K562 (cell line): ENCODE measurements at regions not wholly inside any gene's neighbourhood (a gene's known extent, or its start where the extent isn't known, plus 50 kb on each side); places are given as distances from the start of the nearest gene placed in this dataset.

Experiments used
- ATAC-seq: fragments of 200-7000 bp; cut with Tn5 transposase; 3 replicates; pipeline ENCODE4 v1.9.1; 2020; ENCODE audit warnings: moderate library complexity
- BruUV-seq: library from RNA; stranded (reverse); fragments of 400-500 nt; replicated peaks from 2 replicates; lab custom pipeline; 2021; lab: Mats Ljungman, UMichigan
- CTCF ChIA-PET: fragments of 300-600 bp; formaldehyde crosslinking; extraction: SDS; loops from one replicate; lab custom pipeline; 2021; ENCODE audit warnings: low intra/inter-chr PET ratio; lab: Yijun Ruan, JAX
- POLR2A ChIA-PET: fragments of 300-600, 350-650 bp; sonication (Branson Sonifier 250); formaldehyde crosslinking; extraction: SDS; loops from one replicate; lab custom pipeline; 2021; ENCODE audit warnings: antibody characterized with exemption, inconsistent platforms; lab: Yijun Ruan, JAX
- DNase-seq, 4 experiments: peaks; one replicate each; pipeline versions ENCODE4 v3.0.0 to v3.0.0-alpha.2; 2011 to 2018; ENCODE audit warnings: low spot score in 3 of 4, mixed read lengths in 3 of 4; ENCODE audit errors: extremely low read depth in 1 of 4
- FAIRE-seq: peaks from 2 replicates; lab custom pipeline; 2011; peaks lifted over from hg19 to GRCh38; lab: Jason Lieb, UNC
- H2AFZ ChIP-seq: 2 replicates; pipeline ENCODE4 v1.6.0; 2011; ENCODE audit warnings: low read depth, low read length, control low read depth, inconsistent platforms
- H3K27ac ChIP-seq: fragments of 200-600 bp; 3 replicates; pipeline ENCODE4 v1.8.0; 2011; ENCODE audit warnings: low read depth, mild to moderate bottlenecking, control low read depth, inconsistent platforms, low read length, moderate library complexity, mixed read lengths; ENCODE audit errors: extremely low read depth
- H3K27me3 ChIP-seq, 2 experiments: fragments of 300-600 bp in 1 of 2; 2 replicates in 1 of 2; 3 replicates in 1 of 2; pipeline versions ENCODE4 v1.6.0 to v1.8.0; 2011; ENCODE audit warnings: inconsistent platforms in 2 of 2, low read length in 2 of 2, mild to moderate bottlenecking in 1 of 2, mixed read lengths in 1 of 2, moderate library complexity in 1 of 2; ENCODE audit not compliant: control insufficient read depth in 2 of 2, insufficient read depth in 2 of 2
- H3K36me3 ChIP-seq: fragments of 300-600 bp; 3 replicates; pipeline ENCODE4 v1.8.0; 2011; ENCODE audit warnings: mild to moderate bottlenecking, low read length, inconsistent platforms; ENCODE audit not compliant: control insufficient read depth, insufficient read depth
- H3K4me1 ChIP-seq, 2 experiments: fragments of 200-600 bp in 1 of 2; replicated peaks in 1 of 2; 2 replicates in 1 of 2; 3 replicates in 1 of 2; pipeline versions ENCODE4 v1.5.1 to v1.8.0; 2011; ENCODE audit warnings: inconsistent platforms in 2 of 2, low read length in 2 of 2, mild to moderate bottlenecking in 1 of 2, mixed read lengths in 1 of 2, moderate library complexity in 1 of 2; ENCODE audit not compliant: control insufficient read depth in 2 of 2, insufficient read depth in 2 of 2
- H3K4me2 ChIP-seq: 2 replicates; pipeline ENCODE4 v1.6.1; 2011; ENCODE audit warnings: low read length, control low read depth, inconsistent platforms, mixed read lengths; ENCODE audit not compliant: insufficient read depth
- H3K4me3 ChIP-seq: fragments of 200-600 bp; sonication (generic), shearing (Covaris generic); 2 replicates; pipeline ENCODE4 v1.5.1; 2016; ENCODE audit warnings: control low read depth, inconsistent platforms
- H3K79me2 ChIP-seq: fragments of 200-600 bp; 3 replicates; pipeline ENCODE4 v1.8.0; 2011; ENCODE audit warnings: low read length, inconsistent platforms; ENCODE audit not compliant: control insufficient read depth, insufficient read depth
- H3K9ac ChIP-seq, 2 experiments: 2 replicates each; pipeline versions ENCODE4 v1.6.0 to v1.6.1; 2011; ENCODE audit warnings: low read depth in 2 of 2, low read length in 2 of 2, control low read depth in 1 of 2, inconsistent platforms in 1 of 2, mild to moderate bottlenecking in 1 of 2, mixed read lengths in 1 of 2; ENCODE audit not compliant: insufficient read depth in 1 of 2
- H3K9me1 ChIP-seq: one replicate; pipeline ENCODE4 v1.6.0; 2011; ENCODE audit warnings: inconsistent platforms, mild to moderate bottlenecking, low read length, moderate library complexity; ENCODE audit not compliant: control insufficient read depth, insufficient read depth
- H3K9me3 ChIP-seq: replicated peaks from 2 replicates; pipeline ENCODE4 v1.5.1; 2011; ENCODE audit warnings: low read depth, low read length, inconsistent platforms; ENCODE audit not compliant: control insufficient read depth, insufficient read depth
- H4K20me1 ChIP-seq: replicated peaks from 2 replicates; pipeline ENCODE4 v1.6.1; 2011; ENCODE audit warnings: low read length, inconsistent platforms, mixed read lengths; ENCODE audit not compliant: control insufficient read depth, insufficient read depth
- CHAMP1 ChIP-seq: fragments of 450-650 bp; IDR thresholded peaks from 2 replicates; pipeline ENCODE4 v1.6.1; 2016; ENCODE audit warnings: mild to moderate bottlenecking
- ESRRB ChIP-seq: fragments of 250-450 bp; sonication (Bioruptor Pico); IDR thresholded peaks from 2 replicates; pipeline ENCODE4 v1.5.0; 2020; ENCODE audit warnings: mild to moderate bottlenecking, moderate library complexity, borderline replicate concordance
- HINFP ChIP-seq: fragments of 450-650 bp; conservative IDR thresholded peaks from 2 replicates; pipeline ENCODE4 v1.6.1; 2016; ENCODE audit warnings: missing genetic modification characterization, low read depth, mild to moderate bottlenecking, control low read depth, missing compliant biosample characterization
- KDM2B ChIP-seq: fragments of 250-450 bp; sonication (Bioruptor Pico); IDR thresholded peaks from 2 replicates; pipeline ENCODE4 v1.8.0; 2021; ENCODE audit warnings: mild to moderate bottlenecking, moderate library complexity
- MAFF ChIP-seq: IDR thresholded peaks from 2 replicates; pipeline ENCODE4 v1.6.1; 2012; ENCODE audit warnings: low read length, improper control_type of control experiment
- MAFG ChIP-seq: fragments of 450-650 bp; conservative IDR thresholded peaks from 2 replicates; pipeline ENCODE4 v1.6.1; 2016; ENCODE audit warnings: missing genetic modification characterization, missing compliant biosample characterization
- MTA3 ChIP-seq: fragments of 450-650 bp; formaldehyde crosslinking; IDR thresholded peaks from 2 replicates; pipeline ENCODE4 v1.6.1; 2017; ENCODE audit warnings: mild to moderate bottlenecking, borderline replicate concordance
- PHB ChIP-seq: fragments of 250-450 bp; sonication (Bioruptor Pico); IDR thresholded peaks from 2 replicates; pipeline ENCODE4 v1.5.0; 2021
- PKNOX1 ChIP-seq: fragments of 450-650 bp; IDR thresholded peaks from 2 replicates; pipeline ENCODE4 v1.6.1; 2016
- RAD21 ChIP-seq, 2 experiments: fragments of 250-450 bp in 1 of 2; fragments of 450-650 bp in 1 of 2; sonication (Bioruptor Pico) in 1 of 2; formaldehyde crosslinking in 1 of 2; IDR thresholded peaks in 1 of 2; conservative IDR thresholded peaks in 1 of 2; 2 replicates each; pipeline versions ENCODE4 v1.4.0 to v1.8.0; 2020 to 2022; ENCODE audit warnings: mild to moderate bottlenecking in 2 of 2, moderate library complexity in 1 of 2
- RFX1 ChIP-seq: fragments of 450-650 bp; IDR thresholded peaks from 2 replicates; pipeline ENCODE4 v1.6.1; 2016; ENCODE audit warnings: mild to moderate bottlenecking, moderate library complexity
- THAP7 ChIP-seq: fragments of 250-450 bp; sonication (Bioruptor Pico); IDR thresholded peaks from 2 replicates; pipeline ENCODE4 v1.5.0; 2021
- TSC22D4 ChIP-seq: fragments of 450-650 bp; IDR thresholded peaks from 2 replicates; pipeline ENCODE4 v1.6.1; 2016; ENCODE audit warnings: missing genetic modification characterization, missing biosample characterization, control low read depth
- ZNF324 ChIP-seq: fragments of 250-450 bp; sonication (Bioruptor Pico); IDR thresholded peaks from 2 replicates; pipeline ENCODE4 v1.4.0; 2020; ENCODE audit warnings: mild to moderate bottlenecking
- ZNF431 ChIP-seq: sonication (generic); formaldehyde crosslinking; IDR thresholded peaks from 2 replicates; pipeline ENCODE4 v1.8.0; 2022; ENCODE audit warnings: mild to moderate bottlenecking, missing genetic modification reagents
- ZNF444 ChIP-seq: fragments of 250-450 bp; sonication (Bioruptor Pico); IDR thresholded peaks from 2 replicates; pipeline ENCODE4 v1.4.0; 2020; ENCODE audit warnings: mild to moderate bottlenecking, moderate library complexity
- ZNF583 ChIP-seq: fragments of 250-450 bp; sonication (Bioruptor Pico); IDR thresholded peaks from 2 replicates; pipeline ENCODE4 v1.4.0; 2020
- WGBS: fragments of 100-300 bp; shearing (Covaris generic); methylation state at CpG from one replicate; pipeline ENCODE4 v1.1.6; 2016; ENCODE audit warnings: low coverage, mixed read lengths; ENCODE audit not compliant: insufficient coverage; ENCODE audit errors: missing lambda C conversion rate; 5-methylcytosine and 5-hydroxymethylcytosine counted together
- in situ Hi-C: fragments of 300-500 bp; cut with MboI; formaldehyde crosslinking; loops from 4 replicates; pipeline ENCODE4 v1.15.0; 2018; ENCODE audit warnings: inconsistent platforms, mixed read lengths
- intact Hi-C: fragments of 100-400 bp; cut with micrococcal nuclease; formaldehyde crosslinking; loops from 2 replicates; pipeline ENCODE4 v1.14.2; 2022

GRCh38 chr7:81211204-81211933 lies 292.5 kb upstream of the SEMA3C start:
- Histone ChIP-seq H3K36me3 (no peaks in the 10 kb centered on the region), H3K9me1 (no peaks in the 10 kb centered on the region), H3K27me3 (no peaks in the 10 kb centered on the region), H3K4me2 (peak overlapping the region; percentile 15), H3K79me2 (no peaks in the 10 kb centered on the region), H3K27ac (peak overlapping the region; percentile 44), H4K20me1 (no peaks in the 10 kb centered on the region), H3K4me3 (no peak overlapping the region), H3K4me1 (peaks cover 0 to 5% of the 10 kb centered on the region in 2 experiments; a peak in 2 of 5 replicates), H3K9me3 (no peaks in the 10 kb centered on the region; the same call in 1 of the 2 replicates), H2AFZ (peak overlapping the region; percentile 77), H3K9ac (no peak overlapping the region)
- no TSS peak for BruUV-seq
- ChIA-PET CTCF (no interaction called here), POLR2A (no interaction called here)
- peak in 1 of 4 experiments; percentile 20 for DNase-seq
- peak; percentile 39 for ATAC-seq
- WGBS: 2% methylated on average over 6 of the region's 6 CpGs
- intact Hi-C loops (no loop called here), in situ Hi-C loops (no loop called here)
- no peak for FAIRE-seq
- no peak for TF ChIP-seq ZNF583 (CRISPR knock-in tag)
- peak; percentile 12; the same call in 1 of the 2 replicates for TF ChIP-seq MAFF
- TF ChIP-seq CHAMP1: no peak
- peak; percentile 23; the same call in 1 of the 2 replicates for TF ChIP-seq MAFG
- TF ChIP-seq ESRRB (CRISPR knock-in tag): no peak
- TF ChIP-seq ZNF324: no peak
- TF ChIP-seq TSC22D4 (tag): no peak
- TF ChIP-seq RFX1: no peak
- TF ChIP-seq MTA3: no peak
- no peak for TF ChIP-seq PHB
- no peak for TF ChIP-seq THAP7
- TF ChIP-seq ZNF444 (CRISPR knock-in tag): no peak
- 0 out of 4 replicates have a peak, but pooled peaks of 1 of the 2 experiments have one; percentile 1 for TF ChIP-seq RAD21 (CRISPR knock-in tag; conservative IDR thresholded peaks at IDR 0.05 in 1 of 2, IDR thresholded peaks at IDR 0.05 in 1 of 2)
- no peak for TF ChIP-seq KDM2B (CRISPR knock-in tag)
- TF ChIP-seq ZNF431 (CRISPR knock-in tag): no peak
- no peak for TF ChIP-seq PKNOX1
- no peak for TF ChIP-seq HINFP (tag)
